NCI-H2196 treated with DMSO at 0.1 percent for 48 hours (cell line): ENCODE measurements at regions not wholly inside any gene's neighbourhood (a gene's known extent, or its start where the extent isn't known, plus 50 kb on each side); places are given as distances from the start of the nearest gene placed in this dataset.
"Not testable (repeated sequence)": the region's sequence is repeated elsewhere in the genome, so short reads cannot be mapped to it uniquely, and the experiment has no call there.

Experiments used
- DNase-seq: peaks from one replicate; lab custom pipeline; 2025; ENCODE audit not compliant: unreplicated experiment; lab: John Stamatoyannopoulos, UW

DNA sequence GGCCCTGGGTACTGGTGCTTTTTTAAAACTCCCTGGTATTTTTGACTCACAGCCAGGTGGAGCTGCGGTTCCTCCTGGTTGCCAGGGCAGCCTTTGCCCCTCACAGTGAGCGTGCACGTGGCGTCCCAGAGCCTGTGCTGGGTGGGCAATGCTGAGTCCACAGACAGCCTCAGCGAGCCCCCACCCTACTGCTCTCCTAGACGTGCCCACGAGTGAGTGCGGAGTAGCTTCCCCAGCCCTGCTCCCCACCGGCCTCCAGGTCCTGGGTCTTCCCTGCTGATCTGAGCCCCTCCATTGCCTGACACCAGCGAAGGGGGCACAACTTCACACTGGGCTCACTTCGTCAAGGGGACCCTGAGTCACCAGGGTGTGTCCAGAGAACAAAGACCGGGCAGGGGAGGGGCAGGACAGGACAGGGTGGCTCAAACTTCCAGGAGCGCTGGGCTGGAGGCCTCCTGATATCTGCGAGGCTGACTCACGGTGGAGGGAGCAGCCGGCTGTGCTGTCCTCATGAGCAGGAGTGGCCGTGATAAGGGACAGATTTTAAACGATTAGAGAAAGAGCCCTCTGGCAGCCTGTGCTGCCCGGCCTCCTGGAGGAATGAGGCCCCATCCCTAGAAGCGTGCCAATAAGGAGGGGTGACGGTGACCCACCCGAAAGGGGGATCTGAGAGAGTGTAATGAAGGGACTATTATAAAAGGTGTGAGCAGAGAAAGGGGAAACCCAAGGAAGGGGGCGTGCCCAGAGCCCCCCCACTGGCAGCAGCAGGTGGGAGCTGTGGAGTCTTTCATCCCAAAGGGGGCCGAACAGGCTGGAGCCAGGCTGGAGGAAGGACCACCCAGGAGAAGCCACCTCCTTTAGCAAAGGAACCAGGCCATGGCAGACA, 129.3 kb upstream of the FGF3 start:
- no peak for DNase-seq

- DNase-seq = no peak
These were observed 128.8 kb upstream of the ANO1 start for GRCh38 chr11:69949327-69949726.

- DNase-seq = no peak
These were observed 128.0 kb upstream of the ANO1 start for GRCh38 chr11:69950120-69950519.

GRCh38 chr11:69950621-69951020, 127.5 kb upstream of the ANO1 start:
- no peak for DNase-seq

- no peak for DNase-seq
These were observed 126.3 kb upstream of the ANO1 start for GRCh38 chr11:69951821-69952220.

GRCh38 chr11:69952229-69952975, 125.7 kb upstream of the ANO1 start:
- not testable (repeated sequence) for DNase-seq

DNA sequence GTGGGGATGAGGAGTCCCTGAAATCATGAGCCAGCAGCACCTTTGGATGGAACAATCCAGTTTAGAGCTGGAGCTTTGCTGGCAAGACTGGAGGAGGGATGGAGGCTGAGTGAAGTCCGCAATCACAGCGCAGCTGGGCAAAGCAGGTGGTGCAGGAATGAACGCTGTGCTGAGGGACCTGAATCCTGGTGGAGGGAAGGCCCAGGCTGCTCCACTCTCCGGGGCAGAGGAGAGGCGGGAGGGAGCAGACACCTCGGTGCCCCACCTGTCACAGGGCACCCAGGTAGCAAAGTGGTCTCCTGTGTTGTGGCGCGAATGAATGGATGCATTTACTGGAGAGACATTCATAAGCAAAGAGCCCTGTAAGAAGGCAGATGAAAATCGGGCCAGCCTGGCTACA, 124.8 kb upstream of the ANO1 start:
- no peak for DNase-seq

DNA sequence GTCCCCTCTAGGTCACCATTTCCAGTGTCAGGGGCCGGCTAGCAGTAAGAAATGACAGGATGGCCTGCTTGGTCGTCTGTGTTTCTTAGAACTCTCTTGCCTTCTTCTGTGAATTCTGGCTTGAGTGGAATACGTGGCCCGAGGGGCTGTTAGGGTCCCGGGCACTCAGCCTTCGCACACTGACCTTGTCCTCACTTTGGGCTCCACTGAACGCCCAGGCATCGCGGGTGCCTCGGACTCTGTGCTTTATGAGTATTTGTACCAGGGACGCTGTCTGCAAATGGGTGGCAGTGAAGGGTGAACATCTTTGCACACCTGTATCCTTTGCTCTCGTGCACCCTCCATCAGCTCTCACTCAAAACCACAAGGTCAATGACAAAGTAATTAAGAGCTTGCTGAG, 123.4 kb upstream of the ANO1 start:
- DNase-seq = no peak

GRCh38 chr11:69956669-69957190, 121.4 kb upstream of the ANO1 start:
- no peak for DNase-seq

DNA sequence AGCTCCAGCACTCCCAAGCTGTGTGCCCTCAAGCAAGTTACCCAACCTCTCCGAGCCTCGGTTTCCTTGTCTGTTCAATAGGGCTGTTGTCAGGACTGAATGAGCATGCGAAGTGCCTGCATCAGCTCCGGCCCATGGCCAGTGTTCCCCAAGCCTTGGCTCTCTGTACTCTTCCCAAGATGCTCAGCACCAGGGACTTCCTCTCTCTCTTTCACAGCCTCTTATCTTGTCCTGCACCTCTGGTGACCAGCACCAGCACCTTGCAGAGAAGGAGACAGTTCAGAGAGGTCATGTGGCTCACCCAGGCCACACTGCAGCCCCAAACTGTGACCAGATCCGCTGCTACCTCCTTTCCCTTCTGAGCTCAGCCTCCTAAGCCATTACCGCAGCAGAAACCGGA, 120.3 kb upstream of the ANO1 start:
- no peak for DNase-seq

DNA sequence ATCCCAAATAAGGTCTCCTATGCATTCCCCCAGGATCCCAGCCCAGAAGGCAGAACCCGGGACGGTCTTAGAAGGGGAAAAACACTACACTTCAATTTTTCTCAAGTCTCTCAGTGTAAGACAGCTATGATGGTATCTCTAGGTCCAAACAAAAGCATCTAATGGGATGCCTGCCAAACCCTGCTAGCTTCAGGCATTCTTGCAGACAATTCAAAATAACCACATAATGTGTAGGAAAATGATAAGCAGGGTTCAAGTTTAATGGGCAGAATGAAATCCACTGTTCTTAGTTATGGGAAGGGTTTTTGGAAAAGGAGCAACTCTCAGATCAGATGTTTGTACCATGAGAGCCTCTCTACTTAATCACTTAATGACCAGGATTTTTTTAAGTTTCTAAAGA, 119.8 kb upstream of the ANO1 start:
- no peak for DNase-seq

DNA sequence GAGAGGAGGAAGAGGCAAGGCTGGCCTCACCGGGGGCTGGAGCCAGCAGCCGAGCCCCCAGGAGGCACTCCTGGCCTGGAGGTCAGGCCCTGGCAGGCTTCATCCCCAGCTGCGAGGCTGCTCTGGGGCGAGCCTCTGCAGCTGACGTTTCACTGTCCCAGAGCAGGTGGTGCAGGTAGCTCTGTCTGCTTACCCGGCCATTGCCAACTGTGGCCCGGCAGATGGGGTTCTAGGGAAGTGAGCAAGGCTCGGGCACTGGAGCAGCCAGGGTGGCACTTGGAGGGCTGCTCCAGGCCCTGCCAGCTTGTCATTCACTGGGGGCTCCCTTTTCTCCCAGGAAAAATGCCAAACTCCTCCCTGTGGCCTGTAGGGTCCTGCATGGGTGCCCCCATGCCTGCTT, 118.7 kb upstream of the ANO1 start:
- DNase-seq = no peak

DNA sequence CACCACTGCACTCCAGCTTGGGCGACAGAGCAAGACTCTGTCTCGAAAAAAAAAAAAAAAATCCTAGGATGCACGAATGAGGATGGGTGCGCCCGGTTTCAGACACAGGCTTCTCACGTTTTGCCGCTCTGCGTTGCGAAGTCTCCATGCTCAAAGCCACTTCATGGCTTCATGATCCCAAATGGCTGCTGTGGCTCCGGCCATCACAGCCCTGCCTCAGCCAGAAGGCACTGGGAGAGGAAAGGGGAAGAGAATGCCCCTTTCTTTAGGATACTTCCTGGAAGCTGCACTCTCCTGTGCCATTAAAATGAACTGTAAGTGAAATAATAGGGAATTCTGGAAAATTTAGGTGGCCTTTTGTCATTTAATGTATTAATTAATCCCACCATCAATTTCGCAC, 116.4 kb upstream of the ANO1 start:
- DNase-seq = no peak

DNA sequence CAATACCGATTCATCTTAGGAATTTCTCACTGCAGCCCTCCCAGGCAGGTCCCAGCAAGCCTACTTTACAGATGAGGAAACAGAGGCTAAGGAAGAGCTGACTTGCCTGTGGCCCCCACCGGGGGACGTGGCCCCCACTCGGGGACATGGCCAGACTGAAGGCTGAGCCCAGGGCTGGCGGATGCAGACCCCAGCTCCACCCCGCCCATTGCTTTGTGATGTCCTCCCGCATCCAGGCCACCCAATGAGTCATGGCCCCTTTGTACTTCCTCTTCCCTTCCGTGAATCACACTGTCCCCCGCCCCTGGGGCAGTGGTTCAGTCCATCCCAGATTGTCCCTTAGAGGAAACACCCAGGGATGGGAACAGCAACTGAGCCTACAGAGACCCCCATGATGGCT, 116.0 kb upstream of the ANO1 start:
- no peak for DNase-seq

DNA sequence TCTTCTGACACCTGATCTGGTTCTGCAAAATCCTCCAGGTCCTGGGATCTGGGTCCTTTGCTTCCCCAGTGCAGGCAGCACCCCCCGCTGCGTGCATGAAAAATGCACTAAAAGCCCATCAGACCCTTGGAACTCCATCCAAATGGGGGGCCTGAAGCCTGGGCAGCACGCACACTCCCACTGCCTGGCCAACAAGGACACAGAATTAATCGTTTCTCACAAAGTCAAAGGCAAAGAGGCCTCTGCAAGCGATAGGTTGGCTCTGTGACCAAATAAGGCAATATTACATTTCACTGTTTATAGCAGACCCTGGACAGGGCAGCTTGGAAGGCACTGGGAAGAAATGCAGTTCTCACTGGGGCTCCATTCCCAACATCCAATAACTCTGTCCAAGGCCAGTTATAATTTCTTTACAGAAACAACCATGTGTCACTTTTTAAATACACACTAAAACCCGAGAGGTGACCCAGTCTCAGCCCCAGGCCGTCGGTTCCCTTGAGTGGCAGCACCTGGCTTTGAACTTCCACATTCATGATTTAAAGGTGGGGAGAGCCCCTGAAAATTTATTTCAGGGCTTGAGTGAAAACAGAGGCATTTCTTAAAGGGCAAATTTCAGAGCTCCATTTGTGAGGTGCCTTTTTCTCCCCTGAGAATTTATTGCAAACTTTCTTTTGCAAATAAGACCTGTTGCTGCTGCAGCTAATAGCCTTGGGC, 114.4 kb upstream of the ANO1 start:
- DNase-seq = no peak

DNA sequence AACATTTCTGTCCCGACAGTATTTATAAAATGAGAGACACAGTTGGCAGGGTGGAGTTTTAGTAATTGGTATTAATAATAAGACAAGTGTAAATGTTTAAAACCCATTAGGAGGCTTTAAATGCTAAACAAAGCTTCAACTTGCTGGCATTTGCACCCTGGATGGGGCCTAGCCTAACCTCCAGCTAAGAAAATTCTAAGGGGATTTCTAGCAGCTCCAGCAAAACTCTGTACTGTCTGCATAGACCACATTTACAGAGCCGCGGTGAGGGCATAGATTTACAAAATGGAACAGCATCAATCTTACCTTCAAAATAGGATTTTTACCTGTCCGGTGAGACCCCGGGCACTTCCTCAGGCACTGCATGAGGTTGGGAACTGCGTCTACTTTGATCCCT, 113.9 kb upstream of the ANO1 start:
- DNase-seq = no peak

- DNase-seq = no peak
These were observed 112.1 kb upstream of the ANO1 start for GRCh38 chr11:69965821-69966582.

GRCh38 chr11:69966583-69966835, 111.6 kb upstream of the ANO1 start:
- DNase-seq = no peak

GRCh38 chr11:69966910-69967483, 111.1 kb upstream of the ANO1 start:
- DNase-seq = no peak

- DNase-seq = no peak
These were observed 110.6 kb upstream of the ANO1 start for GRCh38 chr11:69967484-69967883.
